GM12875 (cell line): ENCODE measurements at regions not wholly inside any gene's neighbourhood (a gene's known extent, or its start where the extent isn't known, plus 50 kb on each side); places are given as distances from the start of the nearest gene placed in this dataset.

ENCODE experiments used
- H3K4me3 ChIP-seq: one replicate; pipeline ENCODE4 v1.5.1; 2011; ENCODE audit warnings: low read depth, low read length, control low read depth
- TF ChIP-seq, protein P1 (sequence below): IDR thresholded peaks from 2 replicates; pipeline ENCODE4 v1.5.1; 2011; ENCODE audit warnings: low read depth, mild to moderate bottlenecking, control low read depth, inconsistent platforms, low read length, moderate library complexity, borderline replicate concordance; ENCODE audit not compliant: insufficient read depth

DNA sequence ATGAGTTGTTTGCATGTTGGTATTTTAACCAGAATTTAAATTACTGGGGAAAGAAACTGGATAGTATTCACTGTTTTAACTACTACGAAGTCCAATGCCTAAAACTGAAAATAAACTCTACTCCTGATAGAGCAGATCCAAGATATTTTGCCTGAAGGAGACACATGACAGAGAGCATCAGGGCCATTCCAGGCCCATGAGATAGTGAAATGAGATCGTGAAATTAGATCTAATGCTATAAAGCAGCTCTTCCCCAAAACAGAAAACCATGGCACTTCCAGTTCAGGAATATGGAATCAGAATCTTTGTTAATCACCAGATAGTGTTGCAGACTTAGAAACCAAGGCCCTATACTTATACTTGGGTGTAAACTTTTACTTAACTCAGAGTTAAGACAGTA is 124.3 kb upstream of the CACNA2D1 start:
- TF ChIP-seq, protein P1, sequence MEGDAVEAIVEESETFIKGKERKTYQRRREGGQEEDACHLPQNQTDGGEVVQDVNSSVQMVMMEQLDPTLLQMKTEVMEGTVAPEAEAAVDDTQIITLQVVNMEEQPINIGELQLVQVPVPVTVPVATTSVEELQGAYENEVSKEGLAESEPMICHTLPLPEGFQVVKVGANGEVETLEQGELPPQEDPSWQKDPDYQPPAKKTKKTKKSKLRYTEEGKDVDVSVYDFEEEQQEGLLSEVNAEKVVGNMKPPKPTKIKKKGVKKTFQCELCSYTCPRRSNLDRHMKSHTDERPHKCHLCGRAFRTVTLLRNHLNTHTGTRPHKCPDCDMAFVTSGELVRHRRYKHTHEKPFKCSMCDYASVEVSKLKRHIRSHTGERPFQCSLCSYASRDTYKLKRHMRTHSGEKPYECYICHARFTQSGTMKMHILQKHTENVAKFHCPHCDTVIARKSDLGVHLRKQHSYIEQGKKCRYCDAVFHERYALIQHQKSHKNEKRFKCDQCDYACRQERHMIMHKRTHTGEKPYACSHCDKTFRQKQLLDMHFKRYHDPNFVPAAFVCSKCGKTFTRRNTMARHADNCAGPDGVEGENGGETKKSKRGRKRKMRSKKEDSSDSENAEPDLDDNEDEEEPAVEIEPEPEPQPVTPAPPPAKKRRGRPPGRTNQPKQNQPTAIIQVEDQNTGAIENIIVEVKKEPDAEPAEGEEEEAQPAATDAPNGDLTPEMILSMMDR, result no peak
- no peak overlapping the region for H3K4me3 ChIP-seq

- H3K4me3 ChIP-seq, result no peak overlapping the region
- TF ChIP-seq, protein P1, result no peak
Measured at GRCh38 chr7:82567356-82567755, 123.8 kb upstream of the CACNA2D1 start.

DNA sequence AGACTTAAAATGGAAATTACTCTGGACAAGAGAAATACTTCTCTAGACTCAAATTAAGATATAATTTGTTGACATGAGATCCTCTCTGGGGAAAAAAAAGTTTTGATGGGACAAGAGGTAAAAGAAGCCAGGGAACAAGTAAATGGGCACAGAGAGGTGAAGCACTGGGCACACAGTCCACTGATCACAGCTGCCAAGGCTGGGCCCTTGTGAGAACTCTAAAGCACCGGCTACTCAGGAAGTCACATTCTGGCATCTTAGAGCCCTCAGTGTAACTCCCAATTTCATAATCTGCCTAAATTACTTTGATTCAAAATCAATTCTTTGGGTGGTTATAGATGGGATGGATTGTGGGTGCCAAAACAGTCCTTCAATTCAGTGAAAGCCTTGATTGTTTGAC is 123.2 kb upstream of the CACNA2D1 start:
- H3K4me3 ChIP-seq, result no peak overlapping the region
- TF ChIP-seq, protein P1, result no peak

- H3K4me3 ChIP-seq, result no peak overlapping the region
- TF ChIP-seq, protein P1, result no peak
Measured at GRCh38 chr7:82562716-82563404, 119.3 kb upstream of the CACNA2D1 start.

DNA sequence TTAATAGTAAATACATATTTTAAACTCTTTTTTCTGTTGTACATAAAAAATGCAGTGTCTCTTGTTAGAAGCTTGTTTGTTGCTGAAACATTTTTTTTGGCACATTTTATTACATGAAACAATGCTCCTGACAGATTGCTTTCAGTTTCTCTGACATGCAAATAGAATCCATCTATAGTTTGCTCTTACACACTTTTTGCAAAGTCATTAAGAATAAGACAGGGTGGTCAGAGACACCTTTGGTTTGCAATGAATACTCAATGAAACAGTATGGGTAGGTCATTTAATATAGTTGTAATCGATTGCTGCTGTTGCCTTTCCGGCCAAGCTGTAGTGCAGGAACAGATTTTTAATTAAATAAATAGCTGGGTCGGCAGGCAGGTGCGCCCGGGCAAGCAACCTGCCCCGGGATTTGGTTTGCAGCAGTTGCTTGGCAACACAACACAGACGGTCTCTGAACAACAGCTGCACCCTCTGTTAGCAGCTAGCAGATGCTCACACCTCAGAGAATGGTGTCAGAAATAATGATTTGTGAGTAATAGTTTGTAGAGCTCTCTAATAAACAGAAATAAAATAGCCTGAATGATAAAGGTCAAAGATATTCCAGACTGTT is 115.7 kb upstream of the CACNA2D1 start:
- no peak overlapping the region for H3K4me3 ChIP-seq
- TF ChIP-seq, protein P1, result no peak

- TF ChIP-seq, protein P1, result no peak
- H3K4me3 ChIP-seq, result no peak overlapping the region
Measured at GRCh38 chr7:82549616-82550285, 106.2 kb upstream of the CACNA2D1 start.
